Spinal cord (tissue), 10 donors: ENCODE measurements at regions not wholly inside any gene's neighbourhood (a gene's known extent, or its start where the extent isn't known, plus 50 kb on each side); places are given as distances from the start of the nearest gene placed in this dataset. TPM values are rescaled to one million over a fixed set of nuclear protein-coding genes. Genes with fewer than 3 reads are reported as not detected.

Source experiments
- DNase-seq, 6 donors: peaks; one replicate each; pipeline versions ENCODE4 v3.0.0 to v3.0.0-alpha.2; 2013 to 2015; ENCODE audit warnings: low spot score in 6 of 6, low read depth in 4 of 6
- H3K27ac ChIP-seq: one replicate; pipeline ENCODE4 v1.5.1; 2013; ENCODE audit warnings: low read depth, low read length, control low read depth
- H3K27me3 ChIP-seq: one replicate; pipeline ENCODE4 v1.6.1; 2013; ENCODE audit warnings: low read length; ENCODE audit not compliant: control insufficient read depth, insufficient read depth
- H3K36me3 ChIP-seq: one replicate; pipeline ENCODE4 v1.6.1; 2013; ENCODE audit warnings: low read length; ENCODE audit not compliant: control insufficient read depth, insufficient read depth
- H3K4me1 ChIP-seq: one replicate; pipeline ENCODE4 v1.6.1; 2013; ENCODE audit warnings: low read length; ENCODE audit not compliant: control insufficient read depth, insufficient read depth
- H3K4me3 ChIP-seq: one replicate; pipeline ENCODE4 v1.5.1; 2013; ENCODE audit warnings: low read depth, low read length, control low read depth
- H3K9me3 ChIP-seq: one replicate; pipeline ENCODE4 v1.6.1; 2013; ENCODE audit warnings: low read length; ENCODE audit not compliant: control insufficient read depth, insufficient read depth
- WGBS: methylation state at CpG from one replicate; pipeline ENCODE4 v1.1.5; 2013; ENCODE audit warnings: missing lambda C conversion rate; ENCODE audit not compliant: insufficient coverage; 5-methylcytosine and 5-hydroxymethylcytosine counted together
- small RNA-seq: library from RNA; depleted of rRNA; stranded (forward); fragments of <200 nt; gene quantifications from one replicate; pipeline ENCODE3, GENCODE V24; 2014; ENCODE audit warnings: low replicate concordance
- donor health status: healthy.

- H3K27ac ChIP-seq: no peak overlapping the region
- no CpG with 5 or more reads among the region's 3 CpGs for WGBS
- no peak for DNase-seq
- H3K4me1 ChIP-seq: no peaks in the 10 kb centered on the region
- peaks cover 3% of the 10 kb centered on the region for H3K27me3 ChIP-seq
- no peaks in the 10 kb centered on the region for H3K36me3 ChIP-seq
- no peak overlapping the region for H3K4me3 ChIP-seq
- no peaks in the 10 kb centered on the region for H3K9me3 ChIP-seq
These were observed 54.9 kb upstream of the GPR26 start for GRCh38 chr10:123611243-123611642.

GRCh38 chr10:123611876-123612275 is 54.3 kb upstream of the GPR26 start:
- Histone ChIP-seq H3K9me3 (no peaks in the 10 kb centered on the region), H3K4me3 (no peak overlapping the region), H3K27me3 (peaks cover 3% of the 10 kb centered on the region), H3K27ac (no peak overlapping the region), H3K4me1 (no peaks in the 10 kb centered on the region), H3K36me3 (no peaks in the 10 kb centered on the region)
- DNase-seq: no peak
- WGBS: 60% methylated on average over 1 of the region's 3 CpGs

GRCh38 chr10:123613346-123613850 is 52.8 kb upstream of the GPR26 start:
- DNase-seq: peak in 1 of 6 donors; percentile 2
- Histone ChIP-seq H3K27ac (no peak overlapping the region), H3K27me3 (peaks cover 3% of the 10 kb centered on the region), H3K4me3 (no peak overlapping the region), H3K9me3 (no peaks in the 10 kb centered on the region), H3K36me3 (no peaks in the 10 kb centered on the region), H3K4me1 (no peaks in the 10 kb centered on the region)
- WGBS: 80% methylated on average over 7 of the region's 7 CpGs

- Histone ChIP-seq H3K4me3 (no peak overlapping the region), H3K9me3 (no peaks in the 10 kb centered on the region), H3K27ac (no peak overlapping the region), H3K27me3 (peaks cover 3% of the 10 kb centered on the region), H3K4me1 (no peaks in the 10 kb centered on the region), H3K36me3 (no peaks in the 10 kb centered on the region)
- peak; percentile 21 to 73 (median 45) for DNase-seq
- WGBS: 34% methylated on average over 12 of the region's 12 CpGs
These were observed 51.3 kb upstream of the GPR26 start for GRCh38 chr10:123614888-123615287.

Small RNAs in the stretch of these regions (small RNA-seq; reads per million reads assigned to genes)
- gene AL160290.3: not detected
